ENCODE measurements at regions not wholly inside any gene's neighbourhood (a gene's known extent, or its start where the extent isn't known, plus 50 kb on each side); places are given as distances from the start of the nearest gene placed in this dataset.

GRCh38 chr22:25363474-25363873, 144.0 kb downstream of the CRYBB2 start:
- Histone ChIP-seq H3K4me1 (ENCODE audit: insufficient read depth, low read length) (peaks cover 6% of the 10 kb centered on the region; the same call in 1 of the 2 replicates), H3F3A (ENCODE audit: low read length, unreplicated experiment) (no peaks in the 10 kb centered on the region), H3K9me3 (ENCODE audit: low read length) (no peaks in the 10 kb centered on the region), H3K27ac (ENCODE audit: low read length) (no peak overlapping the region), H3K9ac (ENCODE audit: low read length) (no peak overlapping the region), H4K20me1 (ENCODE audit: low read length) (no peaks in the 10 kb centered on the region), H2AFZ (ENCODE audit: low read length) (no peak overlapping the region), H3K36me3 (ENCODE audit: low read depth, low read length) (peaks cover 6% of the 10 kb centered on the region; the same call in 1 of the 2 replicates), H3K4me2 (ENCODE audit: low read length) (no peak overlapping the region), H3K9me2 (replicated peaks; ENCODE audit: low read length) (no peaks in the 10 kb centered on the region), H3K4me3 (ENCODE audit: low read length) (no peak overlapping the region), H3K79me2 (ENCODE audit: low read length) (peaks cover 27% of the 10 kb centered on the region), H3K27me3 (ENCODE audit: low read length) (no peaks in the 10 kb centered on the region)
- DNase-seq (no peak), ATAC-seq (no peak)
- POLR2A ChIA-PET (ENCODE audit: unreplicated experiment) = no interaction called here
- no peak for TF ChIP-seq EZH2 (IDR thresholded peaks at IDR 0.05; ENCODE audit: low read length, unreplicated experiment)
- TF ChIP-seq EZH2phosphoT487 (IDR thresholded peaks at IDR 0.05; ENCODE audit: borderline replicate concordance, low read length) = no peak
- no peak for TF ChIP-seq CTCF (conservative IDR thresholded peaks at IDR 0.05; ENCODE audit: low read depth, low read length)
- CTCF ChIA-PET = no interaction called here
- intact Hi-C loops (cut with micrococcal nuclease) = loop anchor here (10.0 kb wide), 1 partner anchor 81 kb away; no protein-coding TSS in a partner anchor
- no TSS peak for BruUV-seq (replicated peaks)

- no peak overlapping the region for H3K4me2 ChIP-seq (ENCODE audit: low read length)
- intact Hi-C loops (cut with micrococcal nuclease) = loop anchor here (10.0 kb wide), 1 partner anchor 81 kb away; no protein-coding TSS in a partner anchor
- no peak overlapping the region for H3K4me3 ChIP-seq (ENCODE audit: low read length)
- H2AFZ ChIP-seq (ENCODE audit: low read length) = no peak overlapping the region
- peaks cover 6% of the 10 kb centered on the region; the same call in 1 of the 2 replicates for H3K36me3 ChIP-seq (ENCODE audit: low read depth, low read length)
- no peaks in the 10 kb centered on the region for H3K9me3 ChIP-seq (ENCODE audit: low read length)
- no peaks in the 10 kb centered on the region for H4K20me1 ChIP-seq (ENCODE audit: low read length)
- ChIA-PET CTCF (no interaction called here), POLR2A (ENCODE audit: unreplicated experiment) (no interaction called here)
- H3K4me1 ChIP-seq (ENCODE audit: insufficient read depth, low read length) = peaks cover 9% of the 10 kb centered on the region; the same call in 1 of the 2 replicates
- BruUV-seq (replicated peaks) = no TSS peak
- H3F3A ChIP-seq (ENCODE audit: low read length, unreplicated experiment) = no peaks in the 10 kb centered on the region
- TF ChIP-seq EZH2phosphoT487 (IDR thresholded peaks at IDR 0.05; ENCODE audit: borderline replicate concordance, low read length) = no peak
- TF ChIP-seq EZH2 (IDR thresholded peaks at IDR 0.05; ENCODE audit: low read length, unreplicated experiment) = no peak
- no peak for TF ChIP-seq CTCF (conservative IDR thresholded peaks at IDR 0.05; ENCODE audit: low read depth, low read length)
- ATAC-seq = peak; percentile 21; the same call in 1 of the 2 replicates
- H3K27ac ChIP-seq (ENCODE audit: low read length) = no peak overlapping the region
- H3K79me2 ChIP-seq (ENCODE audit: low read length) = peaks cover 32% of the 10 kb centered on the region
- H3K27me3 ChIP-seq (ENCODE audit: low read length) = no peaks in the 10 kb centered on the region
- no peak overlapping the region for H3K9ac ChIP-seq (ENCODE audit: low read length)
- DNase-seq = peak; percentile 8
- H3K9me2 ChIP-seq (replicated peaks; ENCODE audit: low read length) = no peaks in the 10 kb centered on the region
Observed at GRCh38 chr22:25364281-25364680, 144.8 kb downstream of the CRYBB2 start.

GRCh38 chr22:25364736-25365241, 145.3 kb downstream of the CRYBB2 start:
- Histone ChIP-seq H3K4me1 (ENCODE audit: insufficient read depth, low read length) (peaks cover 9% of the 10 kb centered on the region; the same call in 1 of the 2 replicates), H3K79me2 (ENCODE audit: low read length) (peaks cover 32% of the 10 kb centered on the region), H3K9me3 (ENCODE audit: low read length) (no peaks in the 10 kb centered on the region), H3K9ac (ENCODE audit: low read length) (no peak overlapping the region), H3K27me3 (ENCODE audit: low read length) (no peaks in the 10 kb centered on the region), H3K4me2 (ENCODE audit: low read length) (no peak overlapping the region), H2AFZ (ENCODE audit: low read length) (no peak overlapping the region), H3K9me2 (replicated peaks; ENCODE audit: low read length) (no peaks in the 10 kb centered on the region), H3K27ac (ENCODE audit: low read length) (no peak overlapping the region), H3F3A (ENCODE audit: low read length, unreplicated experiment) (no peaks in the 10 kb centered on the region), H3K4me3 (ENCODE audit: low read length) (no peak overlapping the region), H4K20me1 (ENCODE audit: low read length) (no peaks in the 10 kb centered on the region), H3K36me3 (ENCODE audit: low read depth, low read length) (peaks cover 2% of the 10 kb centered on the region; the same call in 1 of the 2 replicates)
- no TSS peak for BruUV-seq (replicated peaks)
- no peak for ATAC-seq
- TF ChIP-seq EZH2phosphoT487 (IDR thresholded peaks at IDR 0.05; ENCODE audit: borderline replicate concordance, low read length) = no peak
- TF ChIP-seq CTCF (conservative IDR thresholded peaks at IDR 0.05; ENCODE audit: low read depth, low read length) = no peak
- no peak for TF ChIP-seq EZH2 (IDR thresholded peaks at IDR 0.05; ENCODE audit: low read length, unreplicated experiment)
- CTCF ChIA-PET = no interaction called here
- DNase-seq = no peak
- POLR2A ChIA-PET (ENCODE audit: unreplicated experiment) = no interaction called here
- intact Hi-C loops (cut with micrococcal nuclease) = loop anchor here (10.0 kb wide), 1 partner anchor 80 kb away; no protein-coding TSS in a partner anchor

Data from PC-3 (cell line).